ENCODE measurements at regions not wholly inside any gene's neighbourhood (a gene's known extent, or its start where the extent isn't known, plus 50 kb on each side); places are given as distances from the start of the nearest gene placed in this dataset.

- DNase-seq, result no peak
Measured at GRCh38 chr9:20112205-20112783, 323.5 kb upstream of the SLC24A2 start.

GRCh38 chr9:20111173-20111843 is 322.5 kb upstream of the SLC24A2 start:
- no peak for DNase-seq

- no peak for DNase-seq
Measured at GRCh38 chr9:20095430-20096092, 306.7 kb upstream of the SLC24A2 start.

- DNase-seq, result no peak
Measured at GRCh38 chr9:20092561-20092960, 303.7 kb upstream of the SLC24A2 start.

GRCh38 chr9:20087481-20087880 is 298.6 kb upstream of the SLC24A2 start:
- no peak for DNase-seq

- DNase-seq, result no peak
Measured at GRCh38 chr9:20085842-20086241, 297.0 kb upstream of the SLC24A2 start.

GRCh38 chr9:20084125-20084524 is 295.3 kb upstream of the SLC24A2 start:
- DNase-seq, result no peak

- DNase-seq, result no peak
Measured at GRCh38 chr9:20083390-20083789, 294.6 kb upstream of the SLC24A2 start.

GRCh38 chr9:20082831-20083230 is 294.0 kb upstream of the SLC24A2 start:
- DNase-seq, result no peak

GRCh38 chr9:20082406-20082805 is 293.6 kb upstream of the SLC24A2 start:
- DNase-seq, result no peak

- DNase-seq, result no peak
Measured at GRCh38 chr9:20078246-20078645, 289.4 kb upstream of the SLC24A2 start.

- DNase-seq, result no peak
Measured at GRCh38 chr9:20074291-20074690, 285.5 kb upstream of the SLC24A2 start.

GRCh38 chr9:20070336-20070735 is 281.5 kb upstream of the SLC24A2 start:
- DNase-seq, result no peak

- DNase-seq, result no peak
Measured at GRCh38 chr9:20065796-20066700, 277.2 kb upstream of the SLC24A2 start.

- DNase-seq, result no peak
Measured at GRCh38 chr9:20065046-20065445, 276.2 kb upstream of the SLC24A2 start.

GRCh38 chr9:20054734-20055133 is 265.9 kb upstream of the SLC24A2 start:
- no peak for DNase-seq

- DNase-seq, result no peak
Measured at GRCh38 chr9:20048985-20049384, 260.1 kb upstream of the SLC24A2 start.

- DNase-seq, result no peak
Measured at GRCh38 chr9:20048437-20048836, 259.6 kb upstream of the SLC24A2 start.

- no peak for DNase-seq
Measured at GRCh38 chr9:20044686-20045085, 255.8 kb upstream of the SLC24A2 start.

- DNase-seq, result no peak
Measured at GRCh38 chr9:20043461-20043860, 254.6 kb upstream of the SLC24A2 start.

GRCh38 chr9:20043035-20043434 is 254.2 kb upstream of the SLC24A2 start:
- DNase-seq, result no peak

GRCh38 chr9:20042128-20042711 is 253.4 kb upstream of the SLC24A2 start:
- DNase-seq, result no peak

GRCh38 chr9:20041697-20042081 is 252.9 kb upstream of the SLC24A2 start:
- no peak for DNase-seq
